Dermis microvascular lymphatic vessel endothelial cell (primary cell): ENCODE measurements at regions not wholly inside any gene's neighbourhood (a gene's known extent, or its start where the extent isn't known, plus 50 kb on each side); places are given as distances from the start of the nearest gene placed in this dataset.
"Not testable (repeated sequence)": the region's sequence is repeated elsewhere in the genome, so short reads cannot be mapped to it uniquely, and the experiment has no call there.

Source experiments
- DNase-seq, 2 donors: peaks; one replicate each; pipeline versions ENCODE4 v3.0.0 to v3.0.0-alpha.2; 2010; ENCODE audit warnings: low read depth in 2 of 2

DNA sequence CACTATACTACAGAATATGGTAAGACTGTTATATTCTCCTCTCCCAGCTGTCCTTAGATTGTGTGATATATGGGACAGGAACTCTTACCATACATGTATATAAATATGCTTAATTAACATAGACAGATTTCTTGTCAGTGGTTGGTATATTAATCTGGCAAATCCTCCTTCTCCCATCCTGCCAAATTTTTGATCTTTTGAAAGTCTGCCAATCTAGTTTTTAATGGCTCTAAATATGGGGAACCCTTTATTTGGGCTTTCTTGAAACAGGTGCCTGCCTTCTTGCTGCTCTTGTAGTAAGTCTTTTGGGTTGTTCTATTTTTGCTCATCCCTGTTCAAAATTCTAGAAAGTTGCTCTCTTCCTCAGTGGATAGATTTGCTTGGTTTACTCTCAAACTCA lies 63.5 kb downstream of the SPATA31D1 start:
- DNase-seq: no peak

DNA sequence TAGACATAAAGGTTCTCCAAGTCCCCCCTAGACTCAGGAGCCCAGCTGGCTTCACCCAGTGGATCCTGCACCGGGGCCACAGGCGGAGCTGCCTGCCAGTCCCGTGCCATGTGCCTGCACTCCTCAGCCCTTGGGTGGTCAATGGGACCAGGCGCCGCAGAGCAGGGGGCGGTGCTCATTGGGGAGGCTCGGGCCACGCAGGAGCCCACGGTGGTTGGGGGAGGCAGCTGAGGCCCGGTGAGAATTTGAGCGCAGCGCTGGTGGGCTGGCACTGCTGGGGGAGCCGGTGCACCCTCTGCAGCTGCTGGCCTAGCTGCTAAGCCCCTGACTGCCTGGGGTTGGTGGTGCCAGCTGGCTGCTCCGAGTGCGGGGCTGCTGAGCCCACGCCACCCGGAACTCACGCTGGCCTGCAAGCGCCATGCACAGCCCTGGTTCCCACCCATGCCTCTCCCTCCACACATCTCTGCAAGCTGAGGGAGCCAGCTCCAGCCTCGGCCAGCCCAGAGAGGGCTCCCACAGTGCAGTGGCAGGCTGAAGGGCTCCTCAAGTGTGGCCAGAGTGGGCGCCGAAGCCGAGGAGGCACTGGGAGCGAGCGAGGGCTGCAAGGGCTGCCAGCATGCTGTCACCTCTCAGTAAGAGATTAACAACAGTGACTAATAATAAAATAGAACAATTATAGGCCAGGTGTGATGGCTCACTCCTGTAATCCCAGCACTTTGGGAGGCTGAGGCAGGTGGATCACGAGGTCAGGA lies 65.9 kb downstream of the SPATA31D1 start:
- DNase-seq: no peak

DNA sequence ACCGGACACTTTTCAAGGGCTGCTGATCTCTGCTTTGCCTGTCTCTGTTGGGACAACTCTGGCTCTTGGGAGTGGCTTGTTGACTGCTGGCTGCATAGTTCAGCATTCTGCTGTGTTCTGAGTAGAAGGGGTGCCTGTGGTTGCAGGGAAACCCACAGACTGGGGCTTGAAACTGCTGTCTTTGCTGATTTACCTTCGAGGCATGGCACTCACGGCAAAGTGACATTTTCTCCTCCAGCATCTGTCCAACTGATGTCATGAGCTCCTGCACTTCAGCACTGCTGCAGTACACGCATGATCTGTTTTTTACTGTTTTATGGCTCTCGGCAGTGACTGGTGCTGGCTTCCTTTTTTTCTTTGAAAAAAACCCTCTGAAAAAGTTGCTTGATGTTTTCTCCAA lies 69.2 kb downstream of the SPATA31D1 start:
- DNase-seq: no peak

DNA sequence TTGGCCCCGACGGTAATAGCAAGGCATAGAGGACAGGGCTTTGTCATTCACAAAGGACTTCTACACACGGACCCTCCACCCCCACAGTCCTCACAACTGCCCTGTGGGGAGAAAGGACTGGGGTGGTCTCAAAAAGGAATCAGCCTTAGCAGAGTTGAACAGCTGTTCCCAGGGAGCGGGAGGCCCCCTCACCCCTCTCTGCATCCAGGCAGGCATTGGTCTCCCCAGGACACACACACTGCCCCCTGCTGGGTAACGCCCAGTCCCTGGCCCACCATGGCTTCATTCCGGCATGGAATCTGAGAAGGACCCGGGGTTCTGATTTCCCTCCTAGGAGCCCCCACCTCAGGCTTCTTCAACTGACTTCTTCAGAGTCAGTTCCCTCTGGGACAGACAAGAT lies 73.2 kb downstream of the SPATA31D1 start:
- not testable (repeated sequence) for DNase-seq

DNA sequence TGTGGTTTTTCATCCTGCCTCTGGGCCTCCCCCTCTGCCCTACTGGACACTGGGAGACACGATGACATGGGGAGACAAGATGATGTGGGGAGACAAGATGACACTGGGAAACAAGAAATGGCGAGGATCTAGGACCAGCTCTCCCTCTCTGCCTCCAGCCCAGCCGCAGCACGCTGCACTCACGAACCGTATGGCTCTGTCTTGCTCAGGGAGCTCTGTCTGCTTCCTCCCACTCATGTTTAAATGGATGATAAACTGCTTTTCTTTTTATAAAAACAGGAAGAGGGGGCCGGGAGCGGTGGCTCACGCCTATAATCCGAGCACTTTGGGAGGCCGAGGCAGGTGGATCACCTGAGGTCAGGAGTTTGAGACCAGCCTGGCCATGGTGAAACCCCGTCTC lies 73.7 kb downstream of the SPATA31D1 start:
- DNase-seq: no peak

DNA sequence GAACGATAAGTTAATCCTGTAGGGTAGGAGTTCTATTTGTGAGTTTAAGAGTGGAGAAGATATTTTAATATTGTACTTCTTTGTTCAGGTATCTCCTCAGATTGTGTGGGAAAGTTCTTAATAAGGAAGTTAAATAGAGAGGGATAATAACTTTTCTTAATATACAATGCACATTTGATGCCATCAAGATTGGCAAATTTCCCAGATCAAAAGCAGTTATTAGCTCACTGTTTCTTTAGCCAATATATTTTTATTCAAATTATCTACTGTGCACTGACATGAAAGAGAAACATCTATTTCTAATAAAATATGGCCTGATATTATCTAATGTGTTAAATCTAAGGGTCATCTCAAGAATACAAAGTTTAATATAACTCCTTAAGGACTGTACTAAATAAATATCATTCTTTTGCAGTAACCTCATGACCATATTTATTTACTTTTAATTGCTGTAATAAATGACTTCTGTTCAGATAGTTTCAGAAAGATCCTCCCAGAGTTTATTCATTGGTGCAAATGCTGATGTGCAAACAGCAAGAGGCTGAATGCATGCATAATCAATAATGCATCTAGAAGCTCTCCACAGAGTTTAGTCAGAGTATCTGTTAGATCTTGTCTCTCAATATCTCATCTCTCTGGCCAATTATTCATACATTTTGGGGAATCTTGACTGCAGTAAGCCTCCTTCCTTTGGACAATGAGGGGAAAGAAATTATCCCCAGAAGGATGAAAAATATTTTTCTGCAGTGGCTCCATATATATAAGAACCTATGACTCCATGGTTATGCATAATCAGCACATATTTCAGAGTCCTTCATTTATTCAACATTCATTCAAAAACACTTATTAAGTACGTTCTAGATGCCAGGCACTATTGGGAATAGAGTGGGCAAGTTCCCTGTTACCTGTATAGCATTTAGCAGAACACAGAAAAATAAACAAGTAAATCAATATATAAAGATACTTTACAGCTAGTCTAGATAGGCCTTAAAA lies 85.3 kb downstream of the SPATA31D1 start:
- no peak for DNase-seq

DNA sequence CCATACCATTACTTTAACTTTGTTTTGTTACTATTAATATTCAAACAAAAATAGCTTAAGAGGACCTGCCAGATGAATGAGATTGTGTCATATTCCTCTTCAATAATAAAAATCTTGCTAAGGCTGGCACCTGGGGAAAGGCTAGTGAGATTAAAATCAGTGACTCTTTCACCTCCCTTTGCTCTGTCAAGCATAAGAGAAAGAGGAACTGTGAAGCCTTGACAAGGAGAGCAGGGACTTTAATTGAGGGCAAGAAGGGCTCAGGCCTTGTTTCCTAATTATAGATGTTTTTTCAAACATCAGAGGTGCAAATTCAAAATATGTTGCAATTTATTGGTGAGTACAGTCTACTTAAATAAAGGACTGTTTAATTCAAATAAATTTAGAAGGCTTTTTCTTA lies 91.7 kb downstream of the SPATA31D1 start:
- DNase-seq: no peak

DNA sequence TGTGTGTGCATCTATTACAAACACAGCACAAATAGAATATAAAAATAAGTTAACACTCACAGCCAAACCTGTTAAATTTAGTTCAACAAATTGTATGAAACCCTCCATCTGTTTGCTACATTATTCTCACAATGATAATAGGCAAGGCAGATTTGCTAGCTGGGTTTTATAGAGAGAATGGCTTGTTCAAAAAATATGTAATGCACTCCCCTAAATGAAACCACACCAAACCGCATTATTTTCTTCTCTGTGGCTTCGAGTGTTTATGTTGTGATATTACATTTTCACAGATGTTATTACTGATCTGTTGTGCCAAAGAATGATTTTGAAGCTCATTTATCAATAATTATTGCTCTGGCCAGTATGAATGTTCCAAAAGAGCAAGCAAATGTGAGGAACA lies 92.9 kb downstream of the SPATA31D1 start:
- DNase-seq: no peak

DNA sequence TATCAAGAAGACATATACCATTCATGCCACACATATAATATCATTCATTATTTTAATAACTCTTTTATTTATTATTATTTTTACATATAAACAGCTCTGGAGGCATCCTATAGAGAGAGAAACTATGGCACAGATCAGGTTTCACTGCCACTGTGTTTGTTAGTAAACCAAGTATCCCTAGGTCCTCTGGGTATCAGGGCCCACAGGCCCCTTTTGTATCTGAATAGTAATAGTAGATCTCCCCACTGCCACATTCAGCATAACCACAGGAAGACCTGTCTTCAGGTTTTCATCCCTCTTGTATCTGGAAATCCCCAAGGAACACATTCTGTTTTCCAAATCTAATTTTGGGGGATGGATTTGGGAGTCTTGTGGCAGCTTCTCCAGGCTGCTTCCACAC lies 94.0 kb downstream of the SPATA31D1 start:
- DNase-seq: no peak

DNA sequence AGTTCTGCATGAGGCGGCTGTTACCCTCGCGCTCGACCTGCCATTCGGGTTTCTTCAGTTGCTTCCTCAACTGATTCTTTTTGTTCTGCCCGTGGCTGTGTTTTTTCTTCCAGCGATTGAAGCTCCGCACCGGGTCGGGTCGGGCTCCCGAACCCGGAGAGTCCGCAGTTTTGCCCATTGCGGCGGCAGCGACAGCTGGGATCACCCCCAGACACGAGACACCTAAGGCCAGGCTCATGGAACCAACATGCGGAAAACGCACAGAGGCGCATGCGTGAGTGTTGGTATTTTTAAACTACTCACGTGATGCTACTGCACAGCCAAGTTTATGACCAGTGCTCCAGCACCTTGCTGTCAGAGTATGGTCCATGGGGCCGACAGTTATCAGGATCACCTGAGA lies 100.0 kb downstream of the SPATA31D1 start:
- DNase-seq: no peak

DNA sequence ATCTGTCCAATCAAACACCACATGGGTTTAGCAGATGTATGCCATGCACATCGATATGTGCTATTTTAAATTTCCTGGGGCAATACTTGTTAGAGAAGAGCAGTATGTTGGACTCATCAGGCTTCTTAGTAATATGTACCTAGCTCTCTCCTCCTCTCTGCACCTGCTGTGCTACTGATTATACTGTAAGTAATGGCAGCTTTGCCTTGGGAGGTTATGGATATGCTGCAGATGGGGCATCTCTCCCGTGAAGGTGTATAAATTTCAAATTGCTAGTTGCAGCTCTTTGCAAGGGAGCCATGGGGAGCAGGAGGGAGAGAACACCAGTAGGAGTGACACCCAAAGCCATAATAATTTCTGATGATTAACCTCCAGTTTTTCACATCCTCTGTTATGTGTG lies 101.5 kb downstream of the SPATA31D1 start:
- DNase-seq: no peak

DNA sequence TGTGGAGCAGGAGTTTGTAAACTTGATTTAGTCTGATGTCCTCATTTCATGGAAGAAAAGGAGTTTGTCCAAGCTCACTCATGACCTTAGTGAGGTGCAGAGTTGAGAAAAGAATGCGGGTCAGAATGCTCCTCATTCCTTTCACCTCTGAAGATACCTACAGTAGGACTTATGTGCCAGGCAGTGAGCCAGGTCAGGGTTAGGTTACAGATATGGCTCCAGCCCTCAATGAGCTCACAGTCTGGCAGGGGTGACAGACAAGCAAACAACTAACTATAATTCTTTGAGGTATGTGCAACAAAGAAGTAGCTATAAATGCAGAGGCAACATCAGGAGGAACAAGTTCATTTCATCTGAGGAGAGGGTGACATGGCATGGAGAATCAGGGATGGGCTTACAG lies 102.5 kb downstream of the SPATA31D1 start:
- DNase-seq: no peak

DNA sequence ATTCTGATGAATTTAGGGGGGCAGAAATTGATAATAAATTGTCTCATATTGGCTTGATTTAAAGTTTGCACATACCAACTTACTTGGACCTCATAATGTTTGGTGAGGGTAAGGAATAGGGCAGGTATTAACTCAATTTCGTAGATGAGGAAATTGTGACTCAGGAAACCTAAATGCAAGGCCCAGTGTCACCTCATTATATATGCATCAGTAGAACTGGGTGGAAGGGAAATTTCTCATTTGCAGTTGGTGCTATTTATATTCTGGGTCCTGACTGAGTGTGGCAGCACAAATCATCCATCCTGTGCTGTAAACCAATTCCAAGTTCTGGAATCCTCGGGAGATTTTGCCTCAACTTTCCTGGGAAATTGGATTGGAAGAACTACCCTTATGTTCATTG lies 103.0 kb downstream of the SPATA31D1 start:
- DNase-seq: no peak

DNA sequence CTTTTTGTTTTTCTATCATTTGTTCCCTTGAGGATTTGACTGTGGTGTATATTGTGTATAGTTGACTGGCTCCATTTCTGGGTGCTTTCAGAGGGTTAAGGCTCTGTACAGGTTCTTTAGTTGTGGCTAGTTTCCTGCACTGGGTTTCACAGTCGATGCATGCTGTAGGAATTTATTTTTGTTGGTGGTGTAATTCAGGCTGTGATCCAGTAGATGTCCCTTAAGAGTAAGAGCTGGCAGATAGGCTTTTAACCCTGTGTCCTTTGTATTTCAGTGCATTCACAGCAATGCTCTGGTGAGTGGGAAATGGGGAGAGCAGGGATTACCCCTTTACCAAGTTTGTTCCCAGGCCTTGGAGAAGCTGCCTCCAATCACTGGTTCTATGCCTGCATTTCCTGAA lies 112.9 kb downstream of the SPATA31D1 start:
- DNase-seq: no peak

DNA sequence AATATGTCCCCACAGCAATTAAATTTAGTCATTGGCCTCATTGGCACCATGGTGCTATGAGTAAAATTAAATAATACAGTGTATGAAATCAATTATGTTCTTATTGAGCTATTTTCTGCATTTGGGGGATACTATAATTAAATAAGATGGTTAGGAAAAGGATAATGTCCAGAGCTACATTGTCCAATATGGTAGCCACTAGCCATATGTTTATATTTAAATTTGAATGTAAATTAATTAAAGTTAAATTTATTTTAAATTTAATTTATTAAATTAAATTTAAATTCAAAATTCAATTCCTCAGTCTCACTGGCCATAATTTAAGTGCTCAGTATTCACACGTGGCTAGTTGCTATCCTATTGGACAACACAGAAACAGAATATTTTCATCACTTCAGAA lies 115.7 kb downstream of the SPATA31D1 start:
- no peak for DNase-seq

DNA sequence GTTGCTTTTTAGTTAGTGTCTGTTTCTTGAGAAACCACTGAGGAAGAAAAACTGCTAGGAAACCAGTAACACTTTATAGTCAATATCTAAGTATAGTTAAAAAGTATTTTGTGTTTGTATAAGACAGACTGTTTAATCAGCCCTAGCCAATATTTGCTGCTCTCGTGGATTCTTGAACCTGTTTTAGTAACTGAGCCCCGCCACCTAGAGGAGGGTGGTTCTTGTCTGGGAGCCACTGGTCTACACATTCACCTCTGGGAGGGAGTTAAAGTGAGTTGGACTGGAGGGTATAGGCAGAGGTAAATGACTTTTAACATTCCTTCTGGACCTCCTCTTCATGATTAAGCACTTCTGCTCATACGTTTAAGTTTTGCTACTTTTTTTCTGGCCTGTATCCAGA lies 117.2 kb downstream of the SPATA31D1 start:
- peak in 1 of 2 donors; percentile 12 for DNase-seq

DNA sequence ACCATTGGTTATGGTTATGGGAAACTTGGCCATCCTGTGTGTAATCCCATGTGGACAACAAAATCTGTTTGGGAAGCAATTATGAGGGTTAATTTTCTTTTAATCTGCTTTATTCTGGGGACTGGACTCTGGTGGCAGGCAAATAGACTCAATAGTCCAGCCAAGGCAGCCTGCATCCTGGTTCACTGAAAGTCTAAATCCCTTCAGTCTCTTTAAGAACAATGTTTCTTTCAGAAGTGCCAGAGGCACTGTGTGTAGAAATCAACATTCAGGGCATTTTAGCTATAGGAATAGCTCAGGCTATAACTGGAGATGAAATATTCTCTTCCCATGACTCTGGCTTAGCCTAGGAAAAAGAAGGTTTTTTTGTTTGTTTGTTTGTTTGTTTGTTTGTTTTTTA lies 118.0 kb downstream of the SPATA31D1 start:
- no peak for DNase-seq

DNA sequence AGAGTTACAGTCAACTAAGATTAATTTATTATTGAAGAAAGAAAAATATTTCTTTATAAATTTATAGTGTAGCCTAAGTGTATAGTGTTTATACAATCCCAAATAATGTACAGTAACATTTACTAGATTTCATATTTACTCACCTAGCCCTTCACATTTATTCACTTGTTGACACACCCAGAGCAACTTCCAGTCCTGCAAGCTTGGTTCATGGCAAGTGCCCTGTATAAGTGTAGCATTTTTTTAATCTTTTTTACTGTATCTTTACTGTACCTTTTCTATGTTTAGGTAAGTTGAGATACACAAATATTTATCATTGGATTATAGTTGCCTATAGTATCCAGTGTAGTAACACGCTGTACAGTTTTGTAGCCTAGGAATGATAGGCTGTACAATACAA lies 119.9 kb downstream of the SPATA31D1 start:
- no peak for DNase-seq

DNA sequence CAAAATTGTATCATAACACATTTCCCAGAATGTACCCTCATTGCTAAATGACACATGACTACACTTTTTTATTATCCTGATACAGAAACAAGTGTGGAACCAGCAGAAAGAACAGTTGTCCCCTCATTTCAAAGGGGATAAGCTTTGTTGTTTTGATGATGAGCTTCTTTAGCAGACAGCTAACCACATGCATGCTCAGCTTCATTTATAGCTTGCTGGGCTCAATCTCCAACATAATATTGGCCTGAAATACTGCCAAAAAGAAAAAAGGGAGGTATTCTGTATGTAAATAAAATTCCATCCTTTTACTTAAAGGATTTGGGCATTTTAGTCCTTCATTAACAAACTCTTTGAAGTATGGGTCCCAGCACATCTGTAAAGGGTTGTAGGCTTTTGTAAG lies 120.4 kb downstream of the SPATA31D1 start:
- DNase-seq: no peak

DNA sequence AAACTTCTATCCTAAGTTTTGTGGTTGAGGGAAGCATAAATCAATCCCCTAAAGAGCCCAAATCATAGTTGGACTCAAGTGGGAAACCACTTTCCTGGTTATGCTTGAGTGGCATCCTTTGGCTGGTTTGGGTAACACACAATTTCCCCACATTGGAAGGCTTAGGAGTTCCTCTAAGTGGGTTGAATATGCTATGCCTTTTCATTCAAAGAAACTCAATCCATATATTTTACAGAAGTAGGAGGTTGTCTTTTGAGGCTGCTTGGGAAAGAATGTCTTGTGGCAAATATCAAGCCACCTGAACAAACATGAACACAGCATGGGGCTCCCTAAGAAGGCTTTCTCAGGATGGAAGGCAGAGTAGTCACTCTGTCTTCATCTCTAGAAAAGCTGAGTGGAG lies 121.1 kb downstream of the SPATA31D1 start:
- DNase-seq: no peak

DNA sequence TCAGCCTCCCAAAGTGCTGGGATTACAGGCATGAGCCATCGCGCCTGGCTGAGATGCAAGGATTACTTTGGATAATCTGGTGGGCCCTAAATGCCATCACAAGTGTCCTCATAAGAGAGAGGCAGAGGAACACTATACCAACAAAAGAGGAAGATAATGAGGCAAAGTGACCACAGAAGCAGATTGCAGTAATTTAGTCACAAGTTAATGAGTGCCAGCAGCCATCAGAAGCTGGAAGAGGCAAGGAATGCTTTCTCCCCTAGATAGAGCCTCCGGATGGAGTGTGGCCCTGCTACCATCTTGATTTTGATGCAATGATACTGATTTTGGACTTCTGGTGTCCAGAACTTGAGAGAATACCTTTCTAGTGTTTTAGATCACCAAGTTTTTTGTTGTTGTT lies 122.3 kb downstream of the SPATA31D1 start:
- no peak for DNase-seq

DNA sequence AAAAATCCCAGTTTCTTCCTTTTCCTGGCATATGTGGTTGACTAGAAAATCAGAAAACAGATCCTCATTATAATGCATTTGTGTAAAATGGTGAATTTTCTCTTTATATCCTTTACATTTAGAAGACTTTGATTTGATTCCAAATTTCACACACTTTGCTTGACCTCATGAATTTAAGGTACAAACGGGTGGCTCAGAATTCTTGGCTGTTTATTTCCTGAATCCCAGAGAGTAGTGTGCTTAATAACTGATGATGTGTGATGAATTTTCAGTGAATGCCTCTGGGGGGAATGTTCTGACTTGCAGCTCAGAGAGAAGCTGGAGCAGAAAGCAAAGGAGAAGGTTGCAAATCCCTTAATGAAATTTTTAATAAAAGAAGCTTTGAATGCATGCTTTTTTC lies 126.8 kb downstream of the SPATA31D1 start:
- no peak for DNase-seq

DNA sequence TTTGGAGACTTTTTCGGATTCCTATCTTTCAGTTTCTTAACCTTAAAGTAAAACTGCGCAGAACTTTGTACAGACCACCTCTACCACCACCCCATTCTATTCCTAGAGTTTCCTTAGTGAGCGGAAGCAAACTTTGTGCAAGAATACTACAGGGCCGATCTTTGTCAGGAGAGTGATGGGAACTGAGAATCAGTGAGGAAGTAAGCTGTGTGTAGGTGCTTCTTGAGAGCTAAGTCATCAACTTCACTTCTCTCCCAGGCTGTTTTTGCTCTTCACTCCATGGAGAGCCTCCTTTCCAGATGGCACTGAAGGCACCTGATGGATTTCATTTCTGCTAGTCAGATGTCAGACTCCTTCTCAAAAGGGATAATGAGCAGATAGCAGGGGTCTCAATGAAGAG lies 127.3 kb downstream of the SPATA31D1 start:
- no peak for DNase-seq
